Vagina (tissue), 2 donors: ENCODE measurements at regions not wholly inside any gene's neighbourhood (a gene's known extent, or its start where the extent isn't known, plus 50 kb on each side); places are given as distances from the start of the nearest gene placed in this dataset.

Experiments
- POLR2AphosphoS5 ChIP-seq, 2 donors: sonication (generic); formaldehyde crosslinking; IDR thresholded peaks; one replicate each; pipeline ENCODE4 v1.9.0; 2017; ENCODE audit warnings: antibody characterized with exemption in 2 of 2, mild to moderate bottlenecking in 2 of 2, low read depth in 1 of 2; ENCODE audit not compliant: insufficient read depth in 1 of 2
- TF ChIP-seq, protein P1 (sequence below), 3 experiments: fragments of 450-650 bp in 2 of 3; fragments of 200-600 bp in 1 of 3; sonication (generic) in 1 of 3; IDR thresholded peaks; one replicate each; pipeline ENCODE4 v1.5.1; 2017 to 2019; ENCODE audit warnings: antibody characterized with exemption in 3 of 3, mild to moderate bottlenecking in 2 of 3, moderate library complexity in 2 of 3

DNA sequence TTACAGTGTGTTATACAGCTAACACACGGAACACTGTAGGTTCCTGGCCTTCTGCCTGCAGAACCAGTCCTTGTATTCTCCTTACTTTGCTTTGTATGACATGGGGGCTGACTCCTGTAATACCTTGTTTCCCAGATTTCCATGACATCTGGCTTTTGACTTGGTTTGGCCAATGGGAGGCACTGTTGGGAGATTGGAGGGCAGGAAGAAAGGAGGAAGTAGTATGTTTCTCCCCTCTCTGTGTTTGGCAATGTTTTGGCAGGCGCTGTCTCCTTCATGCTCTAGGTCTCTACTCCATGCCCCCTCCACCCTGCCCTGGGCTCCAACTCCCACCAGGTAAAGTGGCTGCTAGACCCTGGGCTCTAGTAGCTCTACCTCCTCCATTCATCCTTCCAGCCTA, 331.1 kb upstream of the SLC14A2 start:
- TF ChIP-seq, protein P1, sequence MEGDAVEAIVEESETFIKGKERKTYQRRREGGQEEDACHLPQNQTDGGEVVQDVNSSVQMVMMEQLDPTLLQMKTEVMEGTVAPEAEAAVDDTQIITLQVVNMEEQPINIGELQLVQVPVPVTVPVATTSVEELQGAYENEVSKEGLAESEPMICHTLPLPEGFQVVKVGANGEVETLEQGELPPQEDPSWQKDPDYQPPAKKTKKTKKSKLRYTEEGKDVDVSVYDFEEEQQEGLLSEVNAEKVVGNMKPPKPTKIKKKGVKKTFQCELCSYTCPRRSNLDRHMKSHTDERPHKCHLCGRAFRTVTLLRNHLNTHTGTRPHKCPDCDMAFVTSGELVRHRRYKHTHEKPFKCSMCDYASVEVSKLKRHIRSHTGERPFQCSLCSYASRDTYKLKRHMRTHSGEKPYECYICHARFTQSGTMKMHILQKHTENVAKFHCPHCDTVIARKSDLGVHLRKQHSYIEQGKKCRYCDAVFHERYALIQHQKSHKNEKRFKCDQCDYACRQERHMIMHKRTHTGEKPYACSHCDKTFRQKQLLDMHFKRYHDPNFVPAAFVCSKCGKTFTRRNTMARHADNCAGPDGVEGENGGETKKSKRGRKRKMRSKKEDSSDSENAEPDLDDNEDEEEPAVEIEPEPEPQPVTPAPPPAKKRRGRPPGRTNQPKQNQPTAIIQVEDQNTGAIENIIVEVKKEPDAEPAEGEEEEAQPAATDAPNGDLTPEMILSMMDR (IDR thresholded peaks at IDR 0.05) = no peak
- TF ChIP-seq POLR2AphosphoS5 (IDR thresholded peaks at IDR 0.05; ENCODE audit: insufficient read depth in 1 of 2, low read depth in 1 of 2) = no peak
